GM21619 (cell line): ENCODE measurements at regions not wholly inside any gene's neighbourhood (a gene's known extent, or its start where the extent isn't known, plus 50 kb on each side); places are given as distances from the start of the nearest gene placed in this dataset.

ENCODE experiments used
- ATAC-seq: cut with Tn5 transposase; IDR thresholded peaks from one replicate; pipeline ENCODE4 v1.9.1; 2021; ENCODE audit not compliant: unreplicated experiment

- ATAC-seq, result no peak
Measured at GRCh38 chr1:25024615-25025350, 94.7 kb upstream of the RUNX3 start.

GRCh38 chr1:25023826-25024225, 93.8 kb upstream of the RUNX3 start:
- no peak for ATAC-seq

GRCh38 chr1:25023190-25023578, 93.1 kb upstream of the RUNX3 start:
- ATAC-seq, result no peak

GRCh38 chr1:25022361-25023189, 92.5 kb upstream of the RUNX3 start:
- ATAC-seq, result peak; percentile 77

- ATAC-seq, result no peak
Measured at GRCh38 chr1:25021591-25022215, 91.6 kb upstream of the RUNX3 start.

GRCh38 chr1:25020851-25021590, 90.9 kb upstream of the RUNX3 start:
- no peak for ATAC-seq

GRCh38 chr1:25020173-25020845, 90.2 kb upstream of the RUNX3 start:
- no peak for ATAC-seq

- ATAC-seq, result peak; percentile 33
Measured at GRCh38 chr1:25019337-25020172, 89.5 kb upstream of the RUNX3 start.

GRCh38 chr1:25018943-25019336, 88.9 kb upstream of the RUNX3 start:
- ATAC-seq, result no peak

GRCh38 chr1:25018110-25018735, 88.1 kb upstream of the RUNX3 start:
- ATAC-seq, result no peak

GRCh38 chr1:25017436-25018109, 87.5 kb upstream of the RUNX3 start:
- ATAC-seq, result no peak

- ATAC-seq, result no peak
Measured at GRCh38 chr1:25012966-25013962, 83.2 kb upstream of the RUNX3 start.

- ATAC-seq, result no peak
Measured at GRCh38 chr1:25011943-25012638, 82.0 kb upstream of the RUNX3 start.

- ATAC-seq, result no peak
Measured at GRCh38 chr1:25011275-25011674, 81.2 kb upstream of the RUNX3 start.

GRCh38 chr1:25009671-25010262, 79.7 kb upstream of the RUNX3 start:
- ATAC-seq, result no peak

GRCh38 chr1:25008192-25008485, 78.1 kb upstream of the RUNX3 start:
- no peak for ATAC-seq
